GM19035 (cell line): ENCODE measurements at regions not wholly inside any gene's neighbourhood (a gene's known extent, or its start where the extent isn't known, plus 50 kb on each side); places are given as distances from the start of the nearest gene placed in this dataset.

Source experiments
- ATAC-seq: cut with Tn5 transposase; IDR thresholded peaks from one replicate; pipeline ENCODE4 v1.9.1; 2021; ENCODE audit not compliant: unreplicated experiment

DNA sequence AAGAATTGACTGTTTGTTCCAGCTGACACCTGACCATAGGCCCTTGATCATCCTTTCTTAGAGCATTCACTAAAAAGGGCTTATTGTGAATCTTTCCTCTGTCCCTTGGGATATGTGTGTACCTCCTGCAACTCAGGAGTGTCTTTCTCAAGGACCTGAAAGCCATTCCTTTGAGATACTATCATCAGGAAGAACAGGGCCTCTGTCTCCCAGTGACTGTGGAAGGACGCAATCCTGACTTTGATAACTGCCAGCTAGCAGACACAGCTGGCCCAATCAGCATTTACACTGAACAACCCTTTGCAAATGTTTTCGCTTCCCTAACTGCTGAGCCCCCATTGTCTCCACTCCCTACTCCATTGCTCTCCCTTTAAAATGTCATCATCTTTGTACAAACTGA, 144.4 kb downstream of the RMI1 start:
- ATAC-seq = no peak

DNA sequence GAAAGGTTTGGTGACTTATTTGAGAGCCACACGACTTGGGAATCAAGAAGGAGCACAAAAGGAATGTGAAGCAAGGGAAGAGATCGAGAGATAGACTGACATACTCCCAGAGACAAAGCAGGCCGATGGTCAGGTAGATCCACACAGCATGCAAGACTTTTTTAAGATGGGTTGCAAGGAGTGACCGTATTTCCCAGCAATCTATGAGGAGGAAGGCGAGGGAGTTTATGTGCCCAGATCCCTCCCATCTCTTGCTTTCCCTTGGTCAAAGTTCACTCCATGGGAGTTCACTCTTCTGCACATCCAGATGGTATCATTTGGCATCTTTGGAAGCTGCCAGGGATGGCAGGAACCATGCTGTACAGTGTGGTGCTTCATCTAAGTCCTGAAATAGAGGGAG, 148.9 kb downstream of the RMI1 start:
- no peak for ATAC-seq

DNA sequence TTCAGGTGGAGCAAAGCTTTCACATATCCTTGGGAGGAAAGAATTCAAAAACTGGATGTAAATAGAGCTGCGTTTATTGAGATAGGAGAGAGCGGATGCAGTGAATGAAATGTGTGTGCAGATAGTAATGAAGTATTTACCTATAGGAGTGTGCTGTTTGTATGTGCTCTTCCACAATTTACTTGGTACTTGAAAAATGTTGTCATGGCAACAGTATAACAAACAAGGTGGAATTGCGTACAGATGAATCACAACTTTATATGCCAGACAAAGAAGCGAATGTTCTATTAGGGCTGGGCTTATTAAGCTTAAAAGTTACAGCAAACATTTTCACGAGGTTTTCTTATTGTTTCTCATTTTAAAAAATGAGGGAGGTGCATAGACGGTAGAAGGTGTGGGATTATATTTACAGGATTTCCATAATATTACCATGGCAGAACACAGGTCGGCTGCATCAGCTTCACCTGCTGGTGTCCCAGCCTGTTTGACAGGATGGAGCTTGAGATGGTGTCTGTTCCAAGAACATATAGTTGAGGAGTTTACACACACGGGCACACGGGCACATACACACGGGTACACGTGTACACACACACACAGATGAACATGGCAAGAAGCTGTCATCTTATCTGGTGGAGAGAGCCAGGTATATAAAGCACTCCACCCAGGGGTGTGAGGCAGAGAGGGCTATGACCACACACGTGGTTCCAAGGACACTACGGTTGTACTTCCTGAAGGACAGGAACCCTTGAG, 155.7 kb downstream of the RMI1 start:
- ATAC-seq = no peak

DNA sequence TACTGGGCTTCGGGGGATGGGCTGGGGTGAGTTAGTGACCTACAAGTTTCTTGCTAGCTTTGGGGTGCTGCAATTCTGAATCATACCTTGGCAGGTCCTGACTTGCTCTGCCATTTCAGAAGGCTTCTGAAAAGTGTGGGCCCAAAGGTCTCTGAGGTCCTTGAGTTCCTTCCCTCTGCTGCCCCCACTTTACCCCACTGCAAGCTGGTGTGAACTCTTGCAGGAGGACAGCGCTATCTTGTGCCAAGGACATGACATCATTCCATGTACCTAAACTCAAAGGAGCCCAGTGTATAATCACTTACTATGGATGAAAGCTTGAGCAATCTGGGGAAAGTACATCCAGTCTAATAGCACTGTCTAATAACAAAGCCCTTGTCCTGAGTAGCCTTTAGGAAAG, 157.4 kb downstream of the RMI1 start:
- no peak for ATAC-seq

DNA sequence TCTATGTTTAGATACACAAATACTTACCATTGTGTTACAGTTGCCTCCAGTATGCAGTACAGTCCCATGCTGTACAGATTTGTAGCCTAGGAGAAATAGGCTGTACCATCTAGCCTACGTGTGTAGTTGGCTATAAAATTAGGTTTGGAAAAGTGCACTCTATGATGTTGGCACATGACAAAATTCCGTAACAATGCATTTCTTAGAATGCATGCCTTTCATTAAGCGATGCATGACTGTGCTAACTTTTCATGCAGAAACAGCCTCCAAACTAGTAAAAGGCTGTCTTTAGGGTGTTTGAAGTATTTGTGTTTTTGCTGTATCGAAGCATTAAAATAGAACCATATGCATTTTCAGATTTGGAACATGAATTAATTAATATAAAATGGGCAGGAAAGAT, 157.9 kb downstream of the RMI1 start:
- ATAC-seq = no peak

DNA sequence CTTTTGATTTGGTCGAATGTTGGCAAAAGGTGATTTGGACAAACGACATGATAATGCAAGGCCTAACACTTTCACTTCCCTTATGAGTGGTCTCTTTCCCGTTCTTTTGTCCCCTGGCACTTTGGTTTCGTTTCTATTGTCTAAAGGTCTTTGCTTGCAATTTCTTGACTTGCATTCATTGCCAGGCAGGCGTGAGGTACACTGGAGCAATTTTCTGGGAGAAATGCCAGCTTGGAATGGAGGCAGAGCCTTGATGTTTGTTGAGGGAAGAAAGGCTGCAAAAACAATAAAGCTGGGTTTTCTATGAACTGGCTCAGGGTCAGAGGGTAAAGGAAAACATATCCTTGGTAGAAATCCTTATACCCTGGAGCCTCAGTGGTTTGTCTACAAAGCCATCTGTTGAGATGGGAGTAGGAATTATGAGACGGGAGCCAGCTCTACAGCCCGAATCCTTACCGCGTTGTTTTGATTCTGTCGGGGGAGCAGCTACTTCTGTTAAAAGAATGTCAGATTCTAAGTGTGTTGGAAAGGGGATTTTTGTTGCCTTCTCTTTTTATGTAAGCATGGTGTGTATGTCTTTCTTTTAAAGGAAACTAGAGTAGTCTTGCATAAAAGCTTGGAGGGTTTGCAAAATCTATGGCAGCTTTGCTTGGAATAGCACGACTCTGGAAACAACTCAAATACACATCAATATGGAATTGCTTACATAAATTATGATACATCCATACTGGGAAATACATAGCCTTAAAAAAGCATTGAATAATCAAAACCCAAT, 158.9 kb downstream of the RMI1 start:
- no peak for ATAC-seq

DNA sequence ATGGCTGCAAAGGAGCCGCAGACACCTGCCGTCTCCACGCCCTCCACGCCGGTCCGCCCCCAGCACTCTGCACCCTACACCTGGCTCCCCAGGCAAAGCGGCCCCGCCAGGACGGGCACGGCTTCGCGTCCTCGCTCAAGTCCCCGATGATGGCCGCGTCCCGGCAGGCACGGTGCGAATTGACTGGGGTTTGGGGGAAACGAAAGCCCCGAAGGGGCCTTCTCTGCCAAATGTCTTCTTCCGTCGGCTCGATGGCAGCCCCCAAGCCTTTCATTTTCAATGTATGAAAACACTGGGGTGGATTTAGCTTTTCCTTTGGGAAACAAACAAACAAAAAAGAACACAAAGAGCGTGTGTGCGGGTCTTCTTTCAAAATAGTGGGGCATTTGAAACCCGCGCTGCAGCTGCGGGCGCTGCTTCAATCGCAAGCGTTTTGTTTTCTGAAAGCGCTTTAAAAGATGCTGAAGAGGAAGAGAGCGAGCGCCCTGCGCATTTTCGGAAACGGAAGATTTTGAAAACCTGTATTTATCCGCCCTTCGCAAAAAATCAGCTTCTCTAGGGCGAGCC, 160.0 kb downstream of the RMI1 start:
- no peak for ATAC-seq

DNA sequence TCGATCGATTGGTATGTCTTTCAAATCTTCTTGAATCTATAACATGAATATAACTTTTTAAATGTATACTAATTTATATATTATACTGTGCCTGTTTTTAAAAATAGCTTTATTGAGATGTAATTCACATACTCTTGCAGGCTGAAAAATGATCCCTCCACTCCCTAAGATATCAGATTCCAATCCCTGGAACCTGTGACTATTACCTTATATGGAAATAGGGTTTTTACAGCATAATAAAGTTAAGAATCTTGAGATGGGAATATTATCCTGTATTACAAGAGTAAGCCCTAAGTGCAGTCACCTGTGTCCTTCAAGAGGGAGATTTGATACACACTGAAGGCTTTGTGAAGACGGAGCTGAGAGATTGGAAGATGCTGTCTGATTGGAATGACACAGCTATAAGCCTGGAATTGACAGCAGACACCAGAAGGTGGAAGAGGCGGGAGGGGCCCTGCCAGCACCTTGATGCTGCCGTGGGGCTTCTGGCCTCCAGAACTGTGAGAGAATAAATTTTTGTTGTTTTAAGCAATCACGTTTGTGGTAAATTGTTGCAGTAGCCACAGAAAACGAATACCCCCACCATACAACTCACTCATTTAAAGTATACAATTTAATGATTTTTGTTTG, 161.3 kb downstream of the RMI1 start:
- no peak for ATAC-seq

DNA sequence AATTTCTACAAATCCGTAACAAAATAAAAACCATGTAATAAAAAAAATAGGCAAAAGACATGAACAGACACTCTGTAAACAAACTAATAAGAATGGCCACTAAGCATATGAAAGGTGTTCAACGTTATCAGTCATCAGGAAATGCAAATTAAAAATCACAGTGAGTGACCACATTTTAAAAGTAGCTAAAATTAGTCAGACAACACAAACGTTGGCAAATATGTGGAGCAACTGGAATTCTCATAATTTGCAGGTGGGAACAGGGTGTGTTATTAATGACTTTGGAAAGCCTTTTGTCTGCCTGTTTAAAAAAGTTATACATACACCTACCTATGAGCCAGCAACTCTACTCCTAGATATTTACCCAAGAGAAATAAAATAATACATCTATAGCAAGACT, 164.4 kb downstream of the RMI1 start:
- no peak for ATAC-seq

DNA sequence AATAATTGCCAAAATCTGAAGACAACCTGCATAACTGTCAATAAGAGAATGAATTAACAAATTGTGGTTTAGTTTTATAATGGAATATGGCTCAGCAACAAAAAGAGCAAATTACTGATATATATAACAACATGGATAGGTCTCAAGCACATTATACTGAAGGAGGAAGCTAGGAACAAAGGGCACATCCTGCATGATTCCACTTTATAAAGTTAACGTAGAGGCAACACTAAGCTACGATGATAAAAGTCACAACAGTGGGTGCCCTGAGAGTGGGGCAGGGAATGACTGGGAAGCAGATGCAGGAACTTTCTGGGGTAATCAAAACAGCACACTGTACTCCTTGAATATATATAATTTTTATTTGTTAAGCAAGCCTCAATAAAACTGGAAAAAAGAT, 165.2 kb downstream of the RMI1 start:
- ATAC-seq = no peak

DNA sequence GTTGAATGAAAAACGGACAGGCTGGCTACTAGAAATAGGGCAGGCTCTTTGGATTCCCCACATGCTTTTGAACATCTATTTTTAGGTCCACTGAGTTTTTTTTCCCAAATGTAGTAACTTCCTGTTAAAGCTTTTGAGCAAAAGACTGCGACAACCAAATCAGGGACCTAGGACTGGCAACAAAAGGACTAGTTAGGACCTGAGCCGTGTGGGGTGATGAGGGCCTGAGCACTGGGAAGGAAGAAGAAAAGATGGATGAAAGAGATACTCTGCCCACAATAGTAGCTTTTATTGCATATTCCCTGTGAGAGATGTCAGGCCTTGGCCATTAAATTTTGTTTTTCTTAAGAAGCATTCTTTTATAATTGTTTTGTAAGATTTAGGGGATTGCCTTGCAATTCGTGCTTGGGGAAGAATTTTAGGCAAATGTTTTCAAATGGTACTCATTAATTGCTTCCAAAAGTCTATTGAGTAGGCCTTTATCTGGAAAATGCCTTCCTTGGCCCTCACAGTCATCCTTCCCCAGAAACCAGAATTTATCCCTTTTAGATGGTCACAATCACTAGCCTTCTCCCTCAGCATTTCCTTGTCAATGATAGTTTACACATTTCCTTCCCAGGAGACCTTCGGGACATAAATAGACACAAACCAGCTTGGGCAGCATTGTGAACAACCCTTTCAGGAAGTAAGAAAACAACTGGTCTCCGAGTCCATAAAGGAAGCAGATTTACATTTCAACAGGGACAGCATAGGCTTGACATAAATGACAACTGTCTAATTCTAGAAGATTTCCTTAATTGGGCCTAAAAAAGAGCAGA, 166.5 kb downstream of the RMI1 start:
- no peak for ATAC-seq

DNA sequence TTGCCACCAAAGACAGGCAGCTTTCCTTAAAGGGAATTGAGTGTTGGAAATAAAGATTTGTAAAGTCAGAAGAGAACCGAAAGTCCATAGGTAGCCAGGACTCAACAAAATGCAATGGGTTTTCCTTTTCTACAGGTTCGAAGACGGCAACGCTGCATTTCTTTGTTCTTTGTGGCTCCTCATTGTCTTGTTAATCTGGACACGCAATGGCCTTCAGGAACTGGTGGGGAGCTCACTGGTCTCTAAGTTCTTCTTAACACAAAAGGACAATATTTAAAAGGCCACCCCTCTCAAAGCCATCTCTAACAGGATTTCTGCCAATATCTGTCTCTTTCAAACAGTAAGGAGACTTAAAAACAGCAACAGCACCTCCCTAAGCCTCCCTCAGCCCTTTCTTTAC, 170.6 kb downstream of the RMI1 start:
- ATAC-seq = no peak

DNA sequence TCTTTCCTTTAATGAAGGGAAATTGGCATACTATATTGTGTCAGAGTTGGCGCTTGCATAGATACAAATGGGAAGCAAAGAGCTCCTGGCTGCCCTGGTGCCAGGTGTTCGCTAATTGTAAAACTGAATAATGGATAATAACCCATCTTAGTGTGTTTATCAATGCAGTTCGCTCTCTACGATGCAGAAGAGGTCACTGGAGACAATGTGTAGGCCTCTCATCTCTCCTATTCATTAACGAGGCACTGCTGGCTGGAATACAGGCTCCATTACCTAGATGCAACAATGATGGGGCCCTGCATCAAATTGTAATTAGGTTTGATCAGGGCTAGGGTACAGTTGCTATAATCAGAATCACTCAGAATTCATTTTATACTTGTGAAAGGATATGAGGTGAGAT, 171.0 kb downstream of the RMI1 start:
- ATAC-seq = no peak

DNA sequence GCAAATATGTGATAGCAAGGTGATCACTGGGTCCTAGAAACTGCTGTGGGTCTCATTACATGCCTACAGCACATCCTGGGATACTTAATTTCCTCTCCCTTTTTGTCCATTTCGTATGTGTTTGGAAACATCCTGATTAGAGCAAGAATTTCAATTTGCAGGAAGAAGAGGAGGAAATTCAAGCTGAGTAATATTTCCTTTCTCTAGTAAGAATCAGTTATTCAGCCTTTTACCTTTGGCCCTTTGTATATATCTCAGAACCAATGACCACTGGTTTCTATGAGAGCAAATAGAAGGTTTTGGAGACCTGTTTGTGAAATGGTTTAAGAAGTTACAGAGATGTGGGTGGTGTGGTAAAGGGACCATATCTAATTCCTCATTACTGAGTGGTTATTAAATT, 171.6 kb downstream of the RMI1 start:
- ATAC-seq = no peak

DNA sequence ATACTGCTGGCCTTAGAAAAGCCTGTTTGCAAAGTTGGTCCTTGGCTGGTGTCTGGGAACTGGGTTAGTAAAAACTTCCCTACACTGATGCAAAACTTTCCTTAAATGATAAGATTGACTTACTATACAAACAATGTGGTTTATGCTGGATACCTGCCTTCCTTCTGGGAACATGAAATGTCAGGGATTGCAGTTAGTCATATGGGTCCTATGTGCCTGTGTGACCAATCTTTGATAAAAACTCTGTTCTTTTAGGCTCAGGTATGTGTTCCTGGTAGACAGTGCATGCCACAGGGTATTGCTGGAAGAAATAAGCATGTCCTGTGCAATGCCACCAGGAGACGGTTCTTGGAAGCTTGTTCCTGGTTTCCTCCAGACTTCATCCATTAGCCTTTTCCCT, 173.3 kb downstream of the RMI1 start:
- ATAC-seq = no peak

DNA sequence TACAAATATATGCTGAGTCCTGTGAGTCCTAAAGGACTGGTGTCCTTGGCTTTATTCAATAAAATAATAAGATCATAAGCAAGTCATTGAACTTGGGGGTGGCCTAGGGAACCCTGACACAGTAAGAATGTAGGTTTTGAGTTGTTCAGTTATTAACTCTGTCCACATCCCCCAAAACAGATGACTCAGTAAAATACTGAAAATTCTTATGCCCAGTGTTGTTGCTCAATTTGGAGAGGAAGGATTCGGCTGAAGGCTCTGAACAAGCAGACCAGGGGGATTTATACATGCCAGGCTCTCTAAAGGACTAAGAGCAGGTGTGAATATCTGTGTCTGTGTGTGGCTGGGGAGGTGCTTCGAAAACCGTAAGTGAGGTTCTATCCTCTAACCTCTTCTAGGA, 173.7 kb downstream of the RMI1 start:
- no peak for ATAC-seq

DNA sequence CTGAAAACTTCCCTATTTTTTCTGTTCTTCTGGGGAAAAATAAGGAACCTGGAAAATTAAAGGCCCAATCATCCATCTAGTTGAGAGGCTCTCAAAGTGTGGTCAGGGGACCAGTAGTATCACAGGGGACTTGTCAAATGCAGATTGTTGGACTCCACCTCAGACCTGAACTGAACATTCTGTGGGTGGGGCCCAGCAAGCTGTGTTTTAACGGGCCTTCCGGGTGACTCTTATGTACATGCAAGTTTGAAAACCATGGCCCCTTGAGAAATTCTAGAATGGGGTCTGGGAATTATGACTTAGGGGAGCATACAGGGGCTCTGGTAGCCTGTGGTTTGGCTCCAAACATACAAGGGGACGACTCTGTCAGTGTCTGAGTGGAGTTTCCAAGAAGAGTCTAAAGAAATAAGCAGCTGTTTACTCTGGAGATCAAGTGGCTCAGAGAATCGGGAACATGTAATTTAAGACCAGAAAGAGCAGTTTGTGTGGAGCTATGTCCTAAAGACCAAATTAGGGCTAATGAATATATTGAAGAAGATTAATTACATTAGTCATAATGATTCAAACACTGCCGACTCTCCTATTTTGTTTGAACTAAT, 177.4 kb downstream of the SLC28A3 start:
- ATAC-seq = no peak

DNA sequence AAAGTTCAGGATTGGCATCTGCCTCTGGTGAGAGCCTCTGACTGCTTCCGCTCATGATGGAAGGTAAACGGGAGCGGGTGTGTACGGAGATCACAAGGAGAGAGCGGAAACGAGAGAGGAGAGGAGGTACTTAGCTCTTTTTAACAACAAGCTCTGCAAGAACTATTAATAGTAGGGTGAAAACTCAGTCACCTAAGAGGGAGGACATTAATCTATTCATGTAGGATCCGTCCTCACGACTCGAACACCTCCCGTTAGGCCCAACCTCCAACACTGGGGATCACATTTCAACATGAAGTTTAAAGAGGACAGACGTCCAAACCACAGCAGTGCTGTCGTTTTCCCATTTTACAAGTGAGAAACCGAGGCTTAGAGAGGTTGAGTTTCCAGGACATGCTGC, 173.7 kb downstream of the SLC28A3 start:
- no peak for ATAC-seq

DNA sequence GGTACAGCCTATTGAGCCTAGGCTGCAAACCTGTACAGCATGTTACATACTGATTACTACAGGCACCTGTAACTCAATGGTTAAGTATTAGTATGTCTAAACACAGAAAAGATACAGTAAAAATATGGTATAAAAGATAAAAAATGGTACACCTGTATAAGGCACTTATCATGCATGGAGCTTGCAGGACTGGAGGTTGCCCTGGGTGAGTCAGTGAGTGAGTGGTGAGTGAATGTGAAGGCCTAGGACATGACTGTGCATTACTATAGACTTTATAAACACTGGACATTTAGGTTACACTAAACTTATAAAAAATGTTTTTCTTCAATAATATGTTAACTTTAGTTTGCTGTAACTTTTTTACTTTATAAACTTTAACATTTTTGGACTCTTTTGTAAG, 171.3 kb downstream of the SLC28A3 start:
- ATAC-seq = no peak

DNA sequence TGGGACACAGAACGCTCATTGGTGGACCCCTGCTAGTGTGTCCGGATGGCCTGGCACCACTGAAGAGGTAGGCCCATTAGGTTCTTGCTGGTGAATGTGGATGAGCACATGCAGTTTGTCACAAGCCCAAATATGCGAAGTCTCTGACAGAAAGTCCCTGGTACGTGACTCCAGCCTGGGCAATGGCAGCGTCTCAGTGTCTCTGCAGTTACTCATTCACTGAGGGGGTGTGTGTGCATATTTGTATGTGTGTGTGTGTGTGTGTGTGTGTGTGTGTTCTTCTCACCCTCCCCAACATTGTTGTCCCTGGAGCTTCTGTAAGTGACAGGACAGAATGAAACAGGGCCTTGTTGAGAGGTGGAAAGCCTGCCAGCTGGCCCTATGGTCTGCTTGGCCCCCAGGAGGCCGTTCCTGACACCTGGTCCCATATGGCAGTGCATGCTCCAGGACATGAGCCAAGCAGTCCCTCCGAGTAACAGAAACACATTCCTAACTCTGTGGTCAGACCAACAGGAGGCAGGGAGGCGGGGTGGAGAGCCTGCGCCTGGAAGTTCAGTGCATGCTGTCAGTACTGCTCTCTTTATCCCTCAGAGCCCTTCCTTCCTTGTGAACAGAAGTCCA, 169.9 kb downstream of the SLC28A3 start:
- ATAC-seq = no peak
